ENCODE measurements at regions not wholly inside any gene's neighbourhood (a gene's known extent, or its start where the extent isn't known, plus 50 kb on each side); places are given as distances from the start of the nearest gene placed in this dataset.
"Not testable (repeated sequence)": the region's sequence is repeated elsewhere in the genome, so short reads cannot be mapped to it uniquely, and the experiment has no call there.

DNA sequence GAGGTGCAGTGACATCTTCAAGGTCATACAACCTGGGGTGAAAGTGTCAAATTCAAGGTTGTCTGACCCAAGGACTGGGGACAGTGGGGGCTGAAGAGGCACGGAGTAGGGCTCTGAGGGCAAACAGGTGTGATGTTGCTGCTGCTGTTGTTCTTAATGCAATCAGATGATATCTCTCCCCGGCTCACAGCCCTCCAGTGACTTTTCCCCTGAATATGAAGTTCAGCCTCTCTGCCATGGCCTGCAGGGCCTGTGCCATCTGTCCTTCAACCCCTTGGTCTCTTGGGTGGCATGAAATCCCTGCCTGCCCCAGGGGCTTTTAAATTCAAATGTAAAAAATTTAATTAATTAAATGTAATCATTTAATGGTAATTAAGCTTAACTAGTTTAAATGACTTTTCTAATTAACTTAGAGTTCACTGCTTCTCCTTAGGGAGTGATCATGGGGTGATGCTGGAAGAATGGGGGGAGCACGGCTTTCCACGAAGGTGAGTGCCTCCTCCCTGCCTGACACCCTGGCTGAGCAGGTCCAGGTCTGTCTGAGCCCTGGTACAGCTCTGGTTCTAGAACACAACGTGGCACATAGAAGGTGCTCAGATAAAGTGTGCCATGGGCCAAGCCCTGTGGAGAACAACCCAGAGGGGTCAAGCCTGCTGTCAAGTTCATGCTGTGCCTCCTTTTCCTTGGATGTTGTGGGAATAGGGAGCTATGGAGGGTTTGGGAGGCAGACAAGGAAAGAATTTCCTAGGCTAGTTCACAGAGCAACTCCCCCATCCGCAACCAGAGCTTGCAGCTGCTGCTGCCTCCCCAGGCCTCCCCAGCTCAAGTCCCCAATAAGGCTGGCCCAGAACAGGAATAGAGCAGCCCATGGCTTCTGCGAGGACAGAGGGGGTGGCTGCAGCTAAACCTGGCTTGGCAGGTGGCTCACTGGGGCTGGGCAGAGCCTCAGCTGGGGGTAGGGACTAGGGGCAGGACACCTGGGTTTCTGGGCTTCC lies 75.1 kb downstream of the KCNJ18 start:
- TF ChIP-seq, protein P1, sequence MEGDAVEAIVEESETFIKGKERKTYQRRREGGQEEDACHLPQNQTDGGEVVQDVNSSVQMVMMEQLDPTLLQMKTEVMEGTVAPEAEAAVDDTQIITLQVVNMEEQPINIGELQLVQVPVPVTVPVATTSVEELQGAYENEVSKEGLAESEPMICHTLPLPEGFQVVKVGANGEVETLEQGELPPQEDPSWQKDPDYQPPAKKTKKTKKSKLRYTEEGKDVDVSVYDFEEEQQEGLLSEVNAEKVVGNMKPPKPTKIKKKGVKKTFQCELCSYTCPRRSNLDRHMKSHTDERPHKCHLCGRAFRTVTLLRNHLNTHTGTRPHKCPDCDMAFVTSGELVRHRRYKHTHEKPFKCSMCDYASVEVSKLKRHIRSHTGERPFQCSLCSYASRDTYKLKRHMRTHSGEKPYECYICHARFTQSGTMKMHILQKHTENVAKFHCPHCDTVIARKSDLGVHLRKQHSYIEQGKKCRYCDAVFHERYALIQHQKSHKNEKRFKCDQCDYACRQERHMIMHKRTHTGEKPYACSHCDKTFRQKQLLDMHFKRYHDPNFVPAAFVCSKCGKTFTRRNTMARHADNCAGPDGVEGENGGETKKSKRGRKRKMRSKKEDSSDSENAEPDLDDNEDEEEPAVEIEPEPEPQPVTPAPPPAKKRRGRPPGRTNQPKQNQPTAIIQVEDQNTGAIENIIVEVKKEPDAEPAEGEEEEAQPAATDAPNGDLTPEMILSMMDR (IDR thresholded peaks at IDR 0.05): not testable (repeated sequence)
- not testable (repeated sequence) for TF ChIP-seq EZH2phosphoT487, EZH2 (IDR thresholded peaks at IDR 0.05)
